HG03432 (cell line): ENCODE measurements at regions not wholly inside any gene's neighbourhood (a gene's known extent, or its start where the extent isn't known, plus 50 kb on each side); places are given as distances from the start of the nearest gene placed in this dataset.
A peak's percentile ranks its signal among the peaks of the same experiment; 100 is the strongest.

Experiments used
- ATAC-seq: cut with Tn5 transposase; IDR thresholded peaks from one replicate; pipeline ENCODE4 v1.9.1; 2021; ENCODE audit warnings: mild to moderate bottlenecking, moderate library complexity; ENCODE audit not compliant: unreplicated experiment

GRCh38 chr10:61319386-61320256 is 133.6 kb downstream of the TMEM26 start:
- no peak for ATAC-seq

DNA sequence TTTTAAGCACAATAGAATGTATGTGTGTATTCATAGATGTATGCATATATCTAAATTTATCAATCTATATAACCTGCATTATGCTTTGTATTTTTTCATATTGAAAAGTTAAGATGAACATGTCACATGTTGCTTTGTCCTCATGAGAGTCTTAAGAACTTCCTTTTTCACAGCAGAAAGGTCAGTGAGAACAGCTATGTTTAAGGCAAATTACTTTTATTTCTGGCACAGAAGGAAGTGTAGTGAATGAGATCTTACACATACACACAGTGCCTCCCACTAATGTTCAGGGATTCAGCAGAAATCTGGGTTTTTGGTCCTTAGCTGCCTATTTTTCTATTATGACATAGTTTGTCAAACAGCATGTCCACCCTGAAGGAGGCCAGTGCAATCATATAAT is 134.8 kb downstream of the TMEM26 start:
- ATAC-seq: no peak

DNA sequence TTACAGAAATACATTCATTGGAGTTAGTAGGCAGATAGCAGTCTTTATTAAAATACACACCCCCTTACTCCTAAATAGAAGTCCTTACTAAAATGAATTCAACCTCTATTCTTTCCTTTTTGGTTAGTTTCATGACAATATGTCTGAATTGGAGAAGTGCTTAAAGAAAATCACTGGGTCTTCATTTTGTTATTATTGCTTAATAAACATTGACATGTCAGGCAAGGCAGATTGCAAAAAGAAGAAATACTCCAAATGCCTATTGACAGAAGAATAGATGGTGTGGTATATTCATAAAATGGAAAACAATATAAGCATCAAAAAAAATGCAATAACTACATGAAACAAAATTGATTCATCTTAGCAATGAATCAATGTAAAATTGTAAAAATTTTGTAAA is 135.5 kb downstream of the TMEM26 start:
- no peak for ATAC-seq

DNA sequence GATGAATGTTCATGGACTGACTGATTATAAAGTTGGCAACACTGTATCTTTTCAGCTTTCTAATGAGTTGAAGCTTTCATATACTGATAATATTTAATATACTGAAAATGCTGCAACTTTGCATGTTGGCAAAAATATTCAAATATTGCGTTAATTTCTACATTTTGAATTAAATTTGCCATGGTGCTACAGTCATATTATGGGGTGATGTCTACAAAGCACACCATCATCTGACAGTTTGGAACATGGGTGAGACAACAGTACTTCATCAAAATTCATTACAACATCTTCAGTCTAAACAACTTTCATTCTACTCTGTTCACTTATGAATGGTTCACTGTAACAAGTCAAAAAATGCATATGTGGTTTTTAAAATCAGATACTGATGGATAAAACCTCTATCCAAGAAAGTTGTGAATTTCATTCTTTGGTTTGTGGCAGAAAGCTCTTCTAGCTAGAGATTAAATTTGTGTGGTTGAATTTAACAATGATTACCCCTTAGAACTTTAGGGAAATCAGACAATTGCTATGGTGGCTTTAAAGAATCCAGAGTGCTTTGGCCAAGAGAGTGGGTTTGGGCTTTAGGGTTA is 136.4 kb downstream of the TMEM26 start:
- no peak for ATAC-seq

DNA sequence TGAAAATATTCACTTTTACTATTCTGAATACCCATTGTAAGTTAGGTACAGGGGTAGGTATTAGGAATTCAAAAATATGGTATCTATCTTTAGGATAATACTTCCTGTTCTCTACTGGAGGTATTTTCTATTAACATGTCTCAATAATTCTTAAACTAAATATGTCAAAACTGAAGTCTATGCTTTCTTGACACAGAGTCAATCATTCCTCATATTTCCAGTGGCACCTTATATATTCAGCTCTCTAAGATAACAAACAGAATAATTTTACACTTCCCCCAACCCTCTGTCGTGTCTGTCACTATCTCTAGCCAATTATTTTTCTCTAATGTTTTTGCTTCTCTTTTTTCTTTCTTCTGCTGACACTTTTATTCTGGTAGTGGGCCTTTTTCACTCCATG is 138.9 kb downstream of the TMEM26 start:
- no peak for ATAC-seq

GRCh38 chr10:61313460-61313859 is 139.7 kb downstream of the TMEM26 start:
- no peak for ATAC-seq

DNA sequence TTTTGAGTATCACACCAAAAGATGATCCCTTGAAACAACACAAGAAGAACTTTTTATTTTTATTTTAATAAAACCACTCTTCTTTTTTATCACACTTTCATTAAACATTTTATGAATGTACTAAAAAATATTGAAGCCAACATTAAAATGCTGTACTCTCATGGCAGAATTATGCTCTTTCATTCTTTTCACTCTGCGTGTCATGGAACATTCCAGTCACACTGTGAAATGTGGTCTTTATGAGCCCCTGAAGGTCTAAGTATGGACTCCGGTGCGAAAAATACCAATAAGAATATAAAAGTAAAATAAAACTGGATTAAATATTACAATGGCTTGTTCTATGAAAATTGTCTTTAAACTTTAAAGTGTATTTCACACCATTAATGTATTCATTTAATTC is 148.4 kb downstream of the TMEM26 start:
- ATAC-seq: no peak

DNA sequence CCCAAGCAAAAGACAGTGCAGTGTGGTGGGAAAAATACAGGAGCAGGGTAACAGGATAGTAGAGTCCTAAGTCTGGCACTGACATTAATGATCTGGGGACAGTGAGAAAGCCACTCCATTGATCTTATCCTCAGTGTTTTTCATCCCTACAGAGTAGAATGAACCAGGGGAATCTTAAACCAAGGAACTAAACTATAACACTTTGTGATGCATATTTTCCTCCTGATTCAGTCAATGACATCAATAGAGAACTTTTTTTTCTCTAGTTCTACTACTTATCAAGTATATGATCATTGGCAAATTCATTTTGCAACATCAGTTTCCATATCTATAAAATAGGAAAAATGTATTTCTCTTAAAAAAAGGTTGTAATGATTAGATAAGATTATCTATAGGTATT is 151.1 kb downstream of the TMEM26 start:
- no peak for ATAC-seq

DNA sequence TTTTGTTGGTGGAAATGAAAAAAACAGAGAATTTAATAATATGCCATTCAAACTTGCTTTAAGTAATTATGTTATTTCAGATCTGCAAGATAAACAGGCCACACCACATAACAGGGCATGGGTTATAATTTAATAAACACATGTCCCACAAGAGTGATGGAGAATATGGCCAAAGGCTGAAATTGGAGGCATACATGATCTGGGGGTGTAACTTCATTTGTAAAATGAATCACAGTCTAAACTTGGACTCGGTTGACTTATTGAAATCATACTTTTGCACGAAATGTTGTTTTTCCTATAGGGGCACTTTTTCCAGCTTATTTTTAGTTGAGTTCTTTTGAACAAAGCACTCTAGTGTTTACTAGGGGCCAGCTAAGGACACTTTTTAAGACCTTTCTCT is 151.6 kb downstream of the TMEM26 start:
- ATAC-seq: no peak

GRCh38 chr10:61299841-61300240 is 153.3 kb downstream of the TMEM26 start:
- no peak for ATAC-seq

DNA sequence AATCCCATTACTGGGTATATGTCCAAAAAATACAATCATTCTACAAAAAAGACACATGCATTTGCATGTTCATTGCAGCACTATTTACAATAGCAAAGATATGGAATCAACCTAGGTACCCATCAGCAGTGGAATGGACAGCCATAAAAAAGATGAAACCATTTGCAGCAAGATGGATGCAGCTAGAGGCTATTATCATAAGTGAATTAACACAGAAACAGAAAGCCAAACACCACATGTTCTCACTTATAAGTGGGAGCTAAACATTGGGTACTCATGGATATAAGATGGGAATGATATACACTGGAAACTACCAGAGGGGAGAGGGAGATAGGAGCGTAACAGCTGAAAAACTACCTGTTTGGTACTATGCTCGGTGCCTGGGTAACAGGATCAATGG is 154.0 kb downstream of the TMEM26 start:
- ATAC-seq: no peak

DNA sequence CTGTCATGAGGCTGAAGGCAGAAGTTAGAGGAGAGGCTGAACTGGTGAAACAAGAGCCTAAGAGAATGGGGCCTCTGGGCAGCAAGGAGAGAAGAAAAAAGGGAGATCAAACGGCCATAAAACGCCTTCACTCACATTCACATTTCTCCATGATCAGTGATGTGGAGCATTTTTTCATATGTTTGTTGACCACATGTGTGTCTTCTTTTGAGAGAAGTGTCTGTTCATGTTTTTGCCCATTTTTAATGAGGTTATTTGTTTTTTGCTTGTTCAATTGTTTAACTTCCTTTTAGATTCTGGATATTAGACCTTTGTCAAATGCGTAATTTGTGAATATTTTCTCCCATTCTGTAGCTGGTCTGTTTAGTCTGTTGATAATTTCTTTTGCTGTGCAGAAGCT is 155.0 kb downstream of the TMEM26 start:
- ATAC-seq: no peak

DNA sequence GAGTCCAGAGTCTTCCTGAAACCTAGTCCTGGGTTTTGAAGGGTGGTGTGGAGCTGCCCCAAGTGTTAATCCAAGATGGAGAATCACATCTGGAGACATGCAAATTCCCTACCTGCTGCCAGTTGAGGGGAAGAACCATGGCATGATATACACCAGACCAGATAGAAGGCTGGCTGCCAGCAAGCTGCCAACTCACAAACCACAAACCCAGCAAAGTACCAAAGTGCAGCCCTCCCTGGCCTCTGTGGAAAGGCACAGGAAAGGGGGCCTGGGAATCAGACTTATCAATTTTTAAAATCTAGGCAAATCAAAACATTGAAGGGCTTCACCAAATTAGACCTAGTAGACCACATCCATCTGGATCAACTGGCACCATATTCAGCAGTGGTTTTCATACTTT is 157.0 kb downstream of the TMEM26 start:
- no peak for ATAC-seq

- no peak for ATAC-seq
Observed at GRCh38 chr10:61294131-61294530, 159.1 kb downstream of the TMEM26 start.

- ATAC-seq: no peak
Observed at GRCh38 chr10:61289813-61290212, 163.4 kb downstream of the TMEM26 start.

- ATAC-seq: peak; percentile 100
Observed at GRCh38 chr10:61286686-61287085, 166.5 kb downstream of the TMEM26 start.

- no peak for ATAC-seq
Observed at GRCh38 chr10:61285749-61286148, 167.4 kb downstream of the TMEM26 start.

DNA sequence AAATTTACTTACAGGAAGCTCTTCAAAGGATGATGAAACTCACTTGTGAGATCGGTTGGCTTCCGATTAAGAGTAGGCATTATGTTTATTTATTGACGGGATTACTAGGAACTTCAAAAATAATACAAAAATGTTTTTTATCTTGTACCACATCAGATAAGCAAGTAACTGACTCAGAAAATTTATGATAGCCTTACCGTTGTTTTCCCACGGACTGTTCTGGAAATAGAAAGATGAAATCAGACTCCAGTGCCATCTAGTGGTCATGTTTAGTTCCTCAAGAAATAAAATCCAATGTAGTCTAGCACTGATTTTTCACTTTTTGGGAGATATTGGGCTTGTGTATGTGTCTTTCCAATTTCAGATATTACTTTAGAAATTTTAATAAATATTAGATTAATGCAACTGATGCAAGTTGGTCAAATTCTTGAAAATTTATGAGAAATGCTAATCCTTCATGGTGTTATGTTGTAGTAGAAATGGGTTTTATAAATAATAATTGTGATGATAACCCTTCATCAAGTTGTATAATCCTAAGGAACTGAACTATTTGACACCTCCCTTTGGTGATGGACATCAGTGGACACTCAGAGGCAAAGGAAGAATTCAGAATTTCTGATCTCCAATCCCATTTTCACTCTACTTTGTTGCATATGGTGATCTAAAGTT is 168.8 kb downstream of the TMEM26 start:
- ATAC-seq: no peak

DNA sequence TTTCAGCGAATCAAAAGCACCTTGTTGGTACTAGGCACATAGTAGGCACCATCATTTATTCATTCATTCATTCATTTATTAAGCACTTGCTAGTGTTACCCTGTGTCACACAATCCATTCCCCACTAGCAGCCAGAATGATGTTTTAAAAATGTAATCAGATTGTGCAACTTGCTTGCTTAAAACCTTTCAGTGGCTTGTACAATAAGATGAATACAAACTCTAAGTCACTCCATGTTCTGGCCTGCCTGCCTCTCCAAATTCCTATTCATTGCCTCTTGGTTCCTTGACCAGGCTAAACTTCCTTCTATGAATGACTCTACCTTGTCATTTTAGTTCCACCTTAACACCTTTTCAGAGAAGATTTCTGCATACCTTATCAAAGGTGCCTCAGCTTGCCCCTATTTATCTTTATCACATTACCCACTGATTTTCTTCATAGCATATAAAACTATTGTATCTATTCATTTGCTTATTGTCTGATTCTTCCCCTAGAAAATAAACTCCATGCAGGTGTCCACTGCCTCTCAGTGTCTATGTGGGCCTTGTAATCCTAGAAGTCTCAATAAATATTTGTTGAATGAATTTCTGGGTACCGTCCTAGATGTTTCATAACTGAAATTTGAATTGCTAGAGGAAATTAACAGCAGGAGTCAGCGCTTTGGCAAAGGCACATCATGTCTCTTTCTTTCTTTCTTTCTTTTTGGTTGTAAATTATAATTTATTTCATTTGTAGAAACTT is 169.5 kb downstream of the TMEM26 start:
- ATAC-seq: no peak

GRCh38 chr10:61283066-61283465 is 170.1 kb downstream of the TMEM26 start:
- no peak for ATAC-seq

DNA sequence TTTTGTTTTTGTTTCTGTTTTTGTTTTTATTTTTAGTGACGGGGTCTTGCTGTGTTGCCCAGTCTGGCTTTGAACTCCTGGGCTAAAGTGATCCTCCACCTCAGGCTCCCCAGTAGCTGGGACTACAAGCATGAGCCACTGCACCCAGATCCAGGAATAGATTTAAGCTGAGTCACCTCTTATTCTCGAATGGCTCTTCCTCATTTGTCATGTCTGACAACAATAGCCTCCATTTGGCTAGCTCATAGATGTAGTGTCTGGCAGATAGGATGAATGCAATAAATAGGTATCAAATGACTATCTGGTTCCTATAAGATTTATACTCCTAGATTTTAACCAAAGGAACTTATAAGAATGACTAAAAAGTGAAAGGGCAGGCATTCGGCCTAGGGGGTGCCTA is 172.9 kb downstream of the TMEM26 start:
- ATAC-seq: no peak
